SK-N-SH (cell line): ENCODE measurements at regions not wholly inside any gene's neighbourhood (a gene's known extent, or its start where the extent isn't known, plus 50 kb on each side); places are given as distances from the start of the nearest gene placed in this dataset.

ENCODE experiments used
- CTCF ChIA-PET: fragments of 300-600, 350-600 bp; formaldehyde crosslinking; extraction: SDS; loops from one replicate; lab custom pipeline; 2021; lab: Yijun Ruan, JAX
- POLR2A ChIA-PET: fragments of 350-600 bp; sonication (Branson Sonifier 250); formaldehyde crosslinking; extraction: SDS; loops from one replicate; lab custom pipeline; 2020; ENCODE audit warnings: antibody characterized with exemption, inconsistent platforms; lab: Yijun Ruan, JAX
- DNase-seq: peaks from one replicate; pipeline ENCODE4 v3.0.0; 2012
- H2AFZ ChIP-seq: fragments of 200-600 bp; sonication (generic); 2 replicates; pipeline ENCODE4 v1.8.1; 2016; ENCODE audit warnings: antibody characterized with exemption, mild to moderate bottlenecking, low read depth
- H3F3A ChIP-seq: fragments of 200-600 bp; sonication (generic); replicated peaks from 2 replicates; pipeline ENCODE3; 2016; ENCODE audit warnings: antibody characterized with exemption, mild to moderate bottlenecking; ENCODE audit not compliant: insufficient read depth
- H3K27ac ChIP-seq, 2 experiments: fragments of 200-500 bp in 1 of 2; fragments of 200-600 bp in 1 of 2; sonication (Bioruptor generic) in 1 of 2; sonication (generic), shearing (Covaris generic) in 1 of 2; 2 replicates each; pipeline versions ENCODE4 v1.5.1 to v1.6.1; 2014 to 2016; ENCODE audit warnings: low read depth in 2 of 2, inconsistent platforms in 1 of 2, low read length in 1 of 2, mild to moderate bottlenecking in 1 of 2, mixed read lengths in 1 of 2
- H3K27me3 ChIP-seq: fragments of 200-600 bp; sonication (generic), shearing (Covaris generic); 2 replicates; pipeline ENCODE4 v1.6.1; 2016; ENCODE audit warnings: mixed run types; ENCODE audit not compliant: insufficient read depth
- H3K36me3 ChIP-seq, 2 experiments: fragments of 200-500 bp in 1 of 2; fragments of 200-600 bp in 1 of 2; sonication (Bioruptor generic) in 1 of 2; sonication (generic) in 1 of 2; replicated peaks in 1 of 2; 2 replicates each; pipeline versions ENCODE3 to v1.5.1; 2014 to 2016; ENCODE audit warnings: low read length in 1 of 2, mild to moderate bottlenecking in 1 of 2; ENCODE audit not compliant: insufficient read depth in 2 of 2, control insufficient read depth in 1 of 2
- H3K4me1 ChIP-seq, 2 experiments: fragments of 200-500 bp in 1 of 2; fragments of 200-600 bp in 1 of 2; sonication (Bioruptor generic) in 1 of 2; sonication (generic), shearing (Covaris generic) in 1 of 2; 2 replicates each; pipeline versions ENCODE4 v1.5.1 to v1.6.1; 2014 to 2016; ENCODE audit warnings: low read depth in 1 of 2, low read length in 1 of 2, mixed run types in 1 of 2; ENCODE audit not compliant: insufficient read depth in 2 of 2, control insufficient read depth in 1 of 2
- H3K4me2 ChIP-seq: fragments of 200-600 bp; sonication (generic), shearing (Covaris generic); 2 replicates; pipeline ENCODE4 v1.6.1; 2017; ENCODE audit warnings: mixed run types
- H3K4me3 ChIP-seq, 2 experiments: fragments of 200-500 bp in 1 of 2; fragments of 200-600 bp in 1 of 2; sonication (Bioruptor generic) in 1 of 2; sonication (generic), shearing (Covaris generic) in 1 of 2; 2 replicates each; pipeline versions ENCODE4 v1.5.1 to v1.8.1; 2014 to 2016; ENCODE audit warnings: low read depth in 2 of 2, inconsistent platforms in 1 of 2, low read length in 1 of 2, mild to moderate bottlenecking in 1 of 2, mixed read lengths in 1 of 2, moderate library complexity in 1 of 2
- H3K79me2 ChIP-seq: fragments of 200-600 bp; sonication (generic); 2 replicates; pipeline ENCODE4 v1.8.1; 2017; ENCODE audit warnings: mild to moderate bottlenecking; ENCODE audit not compliant: insufficient read depth
- H3K9ac ChIP-seq: fragments of 200-600 bp; sonication (generic); 2 replicates; pipeline ENCODE4 v1.6.1; 2017; ENCODE audit warnings: mixed run types
- H3K9me2 ChIP-seq: fragments of 200-600 bp; sonication (generic); 2 replicates; pipeline ENCODE4 v1.6.1; 2017; ENCODE audit warnings: mixed run types
- H3K9me3 ChIP-seq: fragments of 200-600 bp; sonication (generic); 2 replicates; pipeline ENCODE4 v1.6.1; 2017; ENCODE audit warnings: mixed run types, mild to moderate bottlenecking, moderate library complexity
- H4K20me1 ChIP-seq: fragments of 200-600 bp; sonication (generic); 2 replicates; pipeline ENCODE4 v1.6.1; 2017; ENCODE audit warnings: mild to moderate bottlenecking, mixed run types; ENCODE audit not compliant: insufficient read depth
- FOSL2 ChIP-seq: IDR thresholded peaks from 2 replicates; pipeline ENCODE4 v1.4.0; 2012; ENCODE audit warnings: low read depth, mild to moderate bottlenecking, moderate library complexity, borderline replicate concordance
- FOXJ3 ChIP-seq: sonication (generic); formaldehyde crosslinking; IDR thresholded peaks from 2 replicates; pipeline ENCODE4 v1.5.1; 2020; ENCODE audit warnings: mild to moderate bottlenecking, missing genetic modification reagents
- GATA2 ChIP-seq: sonication (generic); formaldehyde crosslinking; IDR thresholded peaks from 2 replicates; pipeline ENCODE4 v1.5.0; 2020; ENCODE audit warnings: mild to moderate bottlenecking, missing genetic modification reagents
- IRF3 ChIP-seq: fragments of 150-350 bp; IDR thresholded peaks from 2 replicates; pipeline ENCODE4 v1.6.1; 2016; ENCODE audit warnings: mild to moderate bottlenecking, low read depth, low read length
- MXI1 ChIP-seq: IDR thresholded peaks from 2 replicates; pipeline ENCODE4 v1.6.1; 2012; ENCODE audit warnings: mild to moderate bottlenecking, low read depth, low read length, improper control_type of control experiment
- NFIC ChIP-seq: IDR thresholded peaks from 2 replicates; pipeline ENCODE4 v1.4.0; 2012; ENCODE audit warnings: borderline replicate concordance
- PBX3 ChIP-seq: IDR thresholded peaks from 2 replicates; pipeline ENCODE4; 2012
- POLR2AphosphoS5 ChIP-seq: IDR thresholded peaks from 2 replicates; pipeline ENCODE4 v1.6.1; 2012; ENCODE audit warnings: low read depth, low read length
- RFX5 ChIP-seq: IDR thresholded peaks from 2 replicates; pipeline ENCODE4 v1.6.1; 2012; ENCODE audit warnings: mild to moderate bottlenecking, improper control_type of control experiment, low read length
- RXRA ChIP-seq: IDR thresholded peaks from 2 replicates; pipeline ENCODE4 v1.4.0; 2012; ENCODE audit warnings: low read depth, mild to moderate bottlenecking, borderline replicate concordance
- TAF1 ChIP-seq: IDR thresholded peaks from 2 replicates; pipeline ENCODE4 v1.6.1; 2012; ENCODE audit warnings: low read depth, mild to moderate bottlenecking, low read length, moderate library complexity, borderline replicate concordance
- USF1 ChIP-seq: IDR thresholded peaks from 2 replicates; pipeline ENCODE4 v1.4.0; 2012; ENCODE audit warnings: low read depth, borderline replicate concordance
- USF2 ChIP-seq: fragments of 150-350 bp; IDR thresholded peaks from 2 replicates; pipeline ENCODE4 v1.6.1; 2017; ENCODE audit warnings: antibody characterized with exemption, low read length, low read depth, borderline replicate concordance
- ZBTB33 ChIP-seq: IDR thresholded peaks from 2 replicates; pipeline ENCODE4 v1.4.0; 2012; ENCODE audit warnings: low read depth, borderline replicate concordance
- WGBS: methylation state at CpG from one replicate; pipeline ENCODE4 v1.1.6; 2017; ENCODE audit warnings: low lambda C conversion rate; 5-methylcytosine and 5-hydroxymethylcytosine counted together

GRCh38 chr12:107493135-107493494 lies 192.5 kb upstream of the PWP1 start:
- no peaks in the 10 kb centered on the region for H3K9me2 ChIP-seq
- H3K36me3 ChIP-seq: no peaks in the 10 kb centered on the region
- no peaks in the 10 kb centered on the region for H3K79me2 ChIP-seq
- H2AFZ ChIP-seq: no peak overlapping the region
- WGBS: 41% methylated on average over 4 of the region's 4 CpGs
- H3K27me3 ChIP-seq: no peaks in the 10 kb centered on the region
- H3K9ac ChIP-seq: no peak overlapping the region
- TF ChIP-seq FOSL2 (no peak), ZBTB33 (no peak), GATA2 (CRISPR knock-in tag) (no peak), USF1 (no peak), IRF3 (no peak), USF2 (no peak), PBX3 (no peak), POLR2AphosphoS5 (no peak), NFIC (no peak), TAF1 (no peak), MXI1 (no peak), FOXJ3 (CRISPR knock-in tag) (no peak), RXRA (no peak), RFX5 (no peak)
- TF ChIP-seq, all 33 proteins: peak for 0
- ChIA-PET CTCF (interaction anchor here (1.5 to 1.7 kb wide), 2 partner anchors 11 to 19 kb away, joined by 3 to 7 read pairs; no protein-coding TSS in a partner anchor), POLR2A (no interaction called here)
- no peak for DNase-seq
- peaks cover 0 to 13% of the 10 kb centered on the region in 2 experiments; a peak in 1 of 4 replicates for H3K4me1 ChIP-seq
- no peaks in the 10 kb centered on the region for H3F3A ChIP-seq
- H3K4me3 ChIP-seq: no peak overlapping the region
- no peak overlapping the region for H3K4me2 ChIP-seq
- H3K27ac ChIP-seq: no peak overlapping the region
- no peaks in the 10 kb centered on the region for H3K9me3 ChIP-seq
- no peaks in the 10 kb centered on the region for H4K20me1 ChIP-seq
